ENCODE measurements at regions not wholly inside any gene's neighbourhood (a gene's known extent, or its start where the extent isn't known, plus 50 kb on each side); places are given as distances from the start of the nearest gene placed in this dataset.

DNA sequence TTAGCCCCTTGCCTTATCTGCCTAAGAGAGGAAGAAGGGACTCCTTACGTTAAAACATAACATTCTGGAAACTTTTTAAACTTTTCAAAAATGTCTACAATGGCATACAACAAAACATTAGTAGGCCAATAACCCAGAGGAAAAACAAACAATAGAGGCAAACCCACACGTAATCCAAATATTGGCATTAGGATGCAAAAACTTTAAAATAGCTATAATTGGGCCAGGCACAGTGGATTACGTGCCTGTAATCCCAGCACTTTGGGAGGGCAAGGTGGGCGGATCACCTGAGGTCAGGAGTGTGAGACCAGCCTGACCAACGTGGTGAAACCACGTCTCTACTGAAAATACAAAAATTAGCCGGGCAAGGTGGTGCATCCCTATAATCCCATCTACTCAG lies 134.9 kb downstream of the AQP9 start:
- TF ChIP-seq, protein P1, sequence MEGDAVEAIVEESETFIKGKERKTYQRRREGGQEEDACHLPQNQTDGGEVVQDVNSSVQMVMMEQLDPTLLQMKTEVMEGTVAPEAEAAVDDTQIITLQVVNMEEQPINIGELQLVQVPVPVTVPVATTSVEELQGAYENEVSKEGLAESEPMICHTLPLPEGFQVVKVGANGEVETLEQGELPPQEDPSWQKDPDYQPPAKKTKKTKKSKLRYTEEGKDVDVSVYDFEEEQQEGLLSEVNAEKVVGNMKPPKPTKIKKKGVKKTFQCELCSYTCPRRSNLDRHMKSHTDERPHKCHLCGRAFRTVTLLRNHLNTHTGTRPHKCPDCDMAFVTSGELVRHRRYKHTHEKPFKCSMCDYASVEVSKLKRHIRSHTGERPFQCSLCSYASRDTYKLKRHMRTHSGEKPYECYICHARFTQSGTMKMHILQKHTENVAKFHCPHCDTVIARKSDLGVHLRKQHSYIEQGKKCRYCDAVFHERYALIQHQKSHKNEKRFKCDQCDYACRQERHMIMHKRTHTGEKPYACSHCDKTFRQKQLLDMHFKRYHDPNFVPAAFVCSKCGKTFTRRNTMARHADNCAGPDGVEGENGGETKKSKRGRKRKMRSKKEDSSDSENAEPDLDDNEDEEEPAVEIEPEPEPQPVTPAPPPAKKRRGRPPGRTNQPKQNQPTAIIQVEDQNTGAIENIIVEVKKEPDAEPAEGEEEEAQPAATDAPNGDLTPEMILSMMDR (IDR thresholded peaks at IDR 0.05; ENCODE audit: extremely low read depth, missing control alignments) = no peak
- no peak for DNase-seq (ENCODE audit: low spot score)

- TF ChIP-seq, protein P1 (IDR thresholded peaks at IDR 0.05; ENCODE audit: extremely low read depth, missing control alignments) = no peak
- DNase-seq (ENCODE audit: low spot score) = no peak
Measured at GRCh38 chr15:58274885-58275284, 136.7 kb downstream of the AQP9 start.

- DNase-seq (ENCODE audit: low spot score) = no peak
- TF ChIP-seq, protein P1 (IDR thresholded peaks at IDR 0.05; ENCODE audit: extremely low read depth, missing control alignments) = no peak
Measured at GRCh38 chr15:58275785-58276184, 137.6 kb downstream of the AQP9 start.

- DNase-seq (ENCODE audit: low spot score) = no peak
- TF ChIP-seq, protein P1 (IDR thresholded peaks at IDR 0.05; ENCODE audit: extremely low read depth, missing control alignments) = no peak
Measured at GRCh38 chr15:58276924-58277323, 138.7 kb downstream of the AQP9 start.

DNA sequence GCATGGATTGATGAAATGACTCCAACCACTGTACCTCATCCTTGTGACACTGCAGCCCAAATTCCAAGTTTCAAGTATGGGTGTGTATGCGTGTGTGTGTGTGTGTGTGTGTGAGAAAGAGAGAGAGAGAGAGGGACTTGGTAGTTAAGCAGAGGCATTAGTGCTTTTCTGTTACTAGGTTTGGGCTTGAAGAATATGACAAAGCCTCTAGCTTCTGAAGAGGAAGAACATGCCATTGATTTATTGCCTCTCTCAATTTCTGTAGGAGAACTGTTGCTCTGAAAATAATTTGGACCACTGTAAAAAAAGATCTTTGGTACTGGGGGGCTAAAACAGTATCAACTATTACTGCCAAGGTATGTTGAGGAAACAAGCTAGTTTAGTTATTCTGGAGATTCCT lies 139.2 kb downstream of the AQP9 start:
- TF ChIP-seq, protein P1 (IDR thresholded peaks at IDR 0.05; ENCODE audit: extremely low read depth, missing control alignments) = no peak
- no peak for DNase-seq (ENCODE audit: low spot score)

DNA sequence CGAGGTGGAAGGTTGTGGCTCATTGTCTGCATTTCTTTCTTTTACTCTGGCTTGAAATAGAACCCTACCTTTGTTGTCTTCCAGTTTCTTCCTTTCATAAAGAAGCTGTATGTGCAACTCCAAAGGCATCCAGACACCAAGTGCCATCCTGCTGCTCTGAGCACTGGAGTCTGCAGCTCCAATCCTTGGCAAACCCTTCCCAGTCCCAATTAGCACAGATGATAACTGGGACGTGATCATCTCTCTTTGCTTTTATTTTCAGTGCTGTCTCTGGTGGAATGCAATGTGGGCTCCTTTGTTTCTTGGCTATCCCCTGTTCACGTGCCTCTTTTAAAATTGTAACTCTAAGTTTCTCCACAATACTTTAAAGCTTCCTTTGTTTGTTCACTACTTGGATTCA lies 140.9 kb downstream of the AQP9 start:
- no peak for DNase-seq (ENCODE audit: low spot score)
- TF ChIP-seq, protein P1 (IDR thresholded peaks at IDR 0.05; ENCODE audit: extremely low read depth, missing control alignments) = no peak

DNA sequence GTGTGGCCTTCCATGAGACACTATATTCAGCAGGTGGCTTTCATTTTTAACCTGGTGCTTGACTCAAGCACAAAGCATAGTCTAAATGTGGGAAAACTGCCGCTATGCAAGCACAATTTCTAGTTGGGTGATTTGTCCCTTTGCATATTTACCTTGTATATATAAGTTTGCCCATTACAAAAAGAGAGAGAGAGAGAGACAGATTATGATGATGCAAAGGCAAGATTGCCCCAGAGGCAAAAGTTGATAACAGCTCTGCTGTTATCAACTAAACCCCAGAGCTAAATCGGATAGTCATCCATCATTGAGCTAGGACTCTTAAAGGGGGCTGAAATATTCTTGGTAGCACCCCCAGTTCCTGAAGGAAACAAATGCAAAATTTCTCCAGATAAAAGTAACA lies 141.5 kb downstream of the AQP9 start:
- TF ChIP-seq, protein P1 (IDR thresholded peaks at IDR 0.05; ENCODE audit: extremely low read depth, missing control alignments) = no peak

More for the DNA sequence above, 141.5 kb downstream of the AQP9 start:
- DNase-seq (ENCODE audit: low spot score) = no peak
